Thyroid gland (tissue), 4 donors: ENCODE measurements at regions not wholly inside any gene's neighbourhood (a gene's known extent, or its start where the extent isn't known, plus 50 kb on each side); places are given as distances from the start of the nearest gene placed in this dataset.

Experiments used
- CTCF ChIP-seq, 6 experiments: fragments of 200-600 bp in 3 of 6; fragments of 450-650 bp in 3 of 6; sonication (generic) in 3 of 6; IDR thresholded peaks; one replicate each; pipeline ENCODE4 v1.5.1; 2016 to 2019; ENCODE audit warnings: antibody characterized with exemption in 6 of 6, mild to moderate bottlenecking in 2 of 6, inconsistent platforms in 1 of 6, moderate library complexity in 1 of 6
- POLR2A ChIP-seq, 2 donors: fragments of 450-650 bp; IDR thresholded peaks; one replicate each; pipeline ENCODE4 v1.6.1; 2017; ENCODE audit warnings: antibody characterized with exemption in 2 of 2, mild to moderate bottlenecking in 2 of 2, moderate library complexity in 1 of 2

GRCh38 chr19:28427376-28428083 lies 785.4 kb downstream of the UQCRFS1 start:
- TF ChIP-seq POLR2A (IDR thresholded peaks at IDR 0.05) (no peak), CTCF (IDR thresholded peaks at IDR 0.05) (no peak)
